CD8-positive, alpha-beta memory T cell (primary cell): ENCODE measurements at regions not wholly inside any gene's neighbourhood (a gene's known extent, or its start where the extent isn't known, plus 50 kb on each side); places are given as distances from the start of the nearest gene placed in this dataset.

Experiments used
- CTCF ChIA-PET: fragments of 350-600 bp; sonication (Branson Sonifier 250); formaldehyde crosslinking; loops from one replicate; lab custom pipeline; 2021; ENCODE audit warnings: antibody characterized with exemption; lab: Charles Lee
- POLR2A ChIA-PET: fragments of 350-600 bp; sonication (Branson Sonifier 250); formaldehyde crosslinking; loops from one replicate; lab custom pipeline; 2021; ENCODE audit warnings: antibody characterized with exemption; lab: Charles Lee
- DNase-seq, 5 donors: peaks; one replicate each; pipeline versions ENCODE4 v3.0.0 to v3.0.0-alpha.2; 2020 to 2022; ENCODE audit warnings: mixed read lengths in 1 of 5
- H3K27ac ChIP-seq: one replicate; pipeline ENCODE4 v1.7.0; 2013; ENCODE audit warnings: low read depth, mild to moderate bottlenecking, low read length, moderate library complexity
- H3K27me3 ChIP-seq: 2 replicates; pipeline ENCODE4 v1.7.0; 2013; ENCODE audit warnings: low read length, mild to moderate bottlenecking; ENCODE audit not compliant: insufficient read depth, poor library complexity, severe bottlenecking
- H3K36me3 ChIP-seq: 2 replicates; pipeline ENCODE4 v1.7.0; 2013; ENCODE audit warnings: mild to moderate bottlenecking, low read length, moderate library complexity; ENCODE audit not compliant: insufficient read depth
- H3K4me1 ChIP-seq: 2 replicates; pipeline ENCODE4 v1.7.0; 2013; ENCODE audit warnings: mild to moderate bottlenecking, low read length, moderate library complexity; ENCODE audit not compliant: insufficient read depth
- H3K4me3 ChIP-seq: 2 replicates; pipeline ENCODE4 v1.7.0; 2013; ENCODE audit warnings: mild to moderate bottlenecking, low read length
- H3K9me3 ChIP-seq: 2 replicates; pipeline ENCODE4 v1.7.0; 2013; ENCODE audit warnings: mild to moderate bottlenecking, low read length
- H3K27ac Mint-ChIP-seq, 8 donors: one replicate each; pipeline ENCODE4 v1.8.0; 2020 to 2021; ENCODE audit warnings: mixed read lengths in 8 of 8, mild to moderate bottlenecking in 6 of 8, inconsistent platforms in 3 of 8, moderate library complexity in 3 of 8
- H3K27me3 Mint-ChIP-seq, 2 donors: one replicate each; pipeline ENCODE4 v1.8.0; 2020 to 2021; ENCODE audit warnings: mixed read lengths in 2 of 2, mild to moderate bottlenecking in 1 of 2, moderate library complexity in 1 of 2
- H3K36me3 Mint-ChIP-seq, 3 donors: one replicate each; pipeline ENCODE4 v1.8.0; 2020 to 2021; ENCODE audit warnings: mixed read lengths in 3 of 3, inconsistent platforms in 1 of 3, mild to moderate bottlenecking in 1 of 3
- H3K4me1 Mint-ChIP-seq, 3 donors: one replicate each; pipeline ENCODE4 v1.8.0; 2020 to 2021; ENCODE audit warnings: mixed read lengths in 3 of 3, inconsistent platforms in 1 of 3, mild to moderate bottlenecking in 1 of 3
- H3K4me3 Mint-ChIP-seq, 7 donors: one replicate each; pipeline ENCODE4 v1.8.0; 2020 to 2021; ENCODE audit warnings: mixed read lengths in 7 of 7, mild to moderate bottlenecking in 6 of 7, moderate library complexity in 4 of 7, inconsistent platforms in 2 of 7
- H3K9me3 Mint-ChIP-seq, 5 donors: one replicate each; pipeline ENCODE4 v1.8.0; 2020 to 2022; ENCODE audit warnings: mixed read lengths in 5 of 5, mild to moderate bottlenecking in 3 of 5, moderate library complexity in 2 of 5, inconsistent platforms in 1 of 5

DNA sequence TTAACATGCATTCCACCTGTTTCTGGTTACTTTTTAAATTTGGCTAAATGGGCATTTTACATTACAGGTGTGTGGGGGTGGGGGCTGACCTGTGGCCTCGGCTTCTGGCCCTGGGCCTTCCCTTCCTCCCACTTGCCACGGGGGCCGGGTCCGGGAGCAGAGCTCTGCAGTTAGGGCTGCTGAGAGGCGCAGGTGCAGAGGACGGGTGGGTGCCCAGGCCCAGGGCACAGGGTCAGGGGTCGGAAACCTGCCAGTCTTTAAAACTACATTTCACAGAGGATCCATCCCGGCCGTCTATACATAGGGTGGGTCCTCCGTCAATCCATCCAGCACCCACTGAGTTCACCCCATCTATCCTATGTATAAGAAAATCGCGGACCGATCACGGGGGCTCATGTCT is 106.5 kb upstream of the INSIG1 start:
- Histone ChIP-seq H3K27me3 (no peaks in the 10 kb centered on the region), H3K9me3 (peaks cover 2% of the 10 kb centered on the region), H3K4me3 (no peak overlapping the region), H3K27ac (no peak overlapping the region), H3K36me3 (no peaks in the 10 kb centered on the region), H3K4me1 (no peaks in the 10 kb centered on the region)
- CTCF ChIA-PET, result interaction anchor here (0.6 to 2.9 kb wide), 11 partner anchors 7 to 264 kb away, joined by 3 to 27 read pairs (median 5); no protein-coding TSS in a partner anchor
- Mint-ChIP-seq H3K9me3 (peaks cover 4 to 7% (median 4%) of the 10 kb centered on the region in 5 donors), H3K27ac (no peak overlapping the region), H3K36me3 (peaks cover 0 to 3% (median 0%) of the 10 kb centered on the region in 3 donors), H3K27me3 (peaks cover 9 to 17% of the 10 kb centered on the region in 2 donors), H3K4me1 (peaks cover 4 to 6% (median 4%) of the 10 kb centered on the region in 3 donors), H3K4me3 (no peak overlapping the region)
- POLR2A ChIA-PET, result no interaction called here
- no peak for DNase-seq

GRCh38 chr7:155191901-155192478 is 105.7 kb upstream of the INSIG1 start:
- CTCF ChIA-PET, result interaction anchor here (2.9 to 3.4 kb wide), 2 partner anchors 150 to 153 kb away, joined by 17 to 18 read pairs; no protein-coding TSS in a partner anchor
- peaks cover 0 to 6% (median 0%) of the 10 kb centered on the region in 3 donors for H3K36me3 Mint-ChIP-seq
- H3K27me3 ChIP-seq, result no peaks in the 10 kb centered on the region
- H3K4me1 ChIP-seq, result no peaks in the 10 kb centered on the region
- peaks cover 4 to 6% (median 4%) of the 10 kb centered on the region in 3 donors for H3K4me1 Mint-ChIP-seq
- no peak overlapping the region for H3K4me3 ChIP-seq
- H3K27me3 Mint-ChIP-seq, result peaks cover 6 to 17% of the 10 kb centered on the region in 2 donors
- peaks cover 6 to 11% (median 8%) of the 10 kb centered on the region in 5 donors for H3K9me3 Mint-ChIP-seq
- no peaks in the 10 kb centered on the region for H3K36me3 ChIP-seq
- POLR2A ChIA-PET, result no interaction called here
- H3K9me3 ChIP-seq, result peaks cover 10% of the 10 kb centered on the region
- no peak overlapping the region for H3K27ac Mint-ChIP-seq
- no peak overlapping the region for H3K4me3 Mint-ChIP-seq
- no peak for DNase-seq
- no peak overlapping the region for H3K27ac ChIP-seq

DNA sequence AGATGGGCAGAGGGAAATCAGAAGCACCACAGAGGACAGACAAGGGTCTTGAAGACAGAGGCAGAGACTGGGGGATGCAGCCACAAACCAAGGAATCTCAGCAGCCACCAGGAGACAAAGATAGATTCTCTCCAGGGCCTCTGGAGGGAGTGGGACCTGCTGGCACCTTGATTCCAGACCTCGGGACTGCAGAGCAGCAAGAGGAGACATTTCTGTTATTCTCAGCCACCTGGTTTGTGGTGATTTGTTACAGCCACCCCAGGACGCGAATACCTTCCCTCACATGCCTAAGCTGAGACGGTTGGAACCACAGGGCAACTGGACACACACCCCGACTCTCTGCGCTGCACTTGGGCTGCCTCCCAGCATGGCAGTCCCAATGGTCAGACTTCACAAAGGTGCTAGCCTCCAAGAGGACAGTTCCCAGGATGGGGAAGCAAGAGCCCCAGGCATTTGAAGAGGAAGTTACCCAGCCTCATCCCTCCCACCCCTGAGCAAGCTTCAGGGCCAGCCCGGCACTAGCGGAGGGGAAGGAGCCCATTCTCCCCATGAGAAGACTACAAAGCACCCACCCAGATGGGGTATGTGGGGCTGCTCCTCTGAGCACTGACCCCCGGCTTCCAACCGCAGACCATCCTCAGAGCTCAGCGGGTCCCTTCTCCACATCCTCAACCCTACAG is 104.6 kb upstream of the INSIG1 start:
- Histone ChIP-seq H3K27ac (no peak overlapping the region), H3K36me3 (no peaks in the 10 kb centered on the region), H3K9me3 (peaks cover 12% of the 10 kb centered on the region), H3K27me3 (no peaks in the 10 kb centered on the region), H3K4me1 (no peaks in the 10 kb centered on the region), H3K4me3 (no peak overlapping the region)
- DNase-seq, result no peak
- H3K36me3 Mint-ChIP-seq, result peaks cover 0 to 12% (median 2%) of the 10 kb centered on the region in 3 donors
- no peak overlapping the region for H3K27ac Mint-ChIP-seq
- H3K4me1 Mint-ChIP-seq, result peaks cover 4 to 6% (median 4%) of the 10 kb centered on the region in 3 donors
- ChIA-PET CTCF (interaction anchor here (0.8 to 3.4 kb wide), 3 partner anchors 152 to 280 kb away, joined by 3 to 17 read pairs (median 3); no protein-coding TSS in a partner anchor), POLR2A (no interaction called here)
- no peak overlapping the region for H3K4me3 Mint-ChIP-seq
- H3K9me3 Mint-ChIP-seq, result peaks cover 7 to 17% (median 12%) of the 10 kb centered on the region in 5 donors
- peaks cover 10 to 17% of the 10 kb centered on the region in 2 donors for H3K27me3 Mint-ChIP-seq

GRCh38 chr7:155193716-155194115 is 104.0 kb upstream of the INSIG1 start:
- peaks cover 8 to 17% of the 10 kb centered on the region in 2 donors for H3K27me3 Mint-ChIP-seq
- Histone ChIP-seq H3K27me3 (no peaks in the 10 kb centered on the region), H3K27ac (no peak overlapping the region), H3K4me3 (no peak overlapping the region), H3K9me3 (peaks cover 12% of the 10 kb centered on the region), H3K36me3 (no peaks in the 10 kb centered on the region), H3K4me1 (no peaks in the 10 kb centered on the region)
- H3K4me3 Mint-ChIP-seq, result no peak overlapping the region
- no peak for DNase-seq
- ChIA-PET POLR2A (no interaction called here), CTCF (interaction anchor here (0.8 to 3.4 kb wide), 3 partner anchors 151 to 281 kb away, joined by 3 to 17 read pairs (median 3); no protein-coding TSS in a partner anchor)
- H3K9me3 Mint-ChIP-seq, result peaks cover 7 to 17% (median 13%) of the 10 kb centered on the region in 5 donors
- peaks cover 0 to 12% (median 2%) of the 10 kb centered on the region in 3 donors for H3K36me3 Mint-ChIP-seq
- peaks cover 2 to 4% (median 3%) of the 10 kb centered on the region in 3 donors for H3K4me1 Mint-ChIP-seq
- H3K27ac Mint-ChIP-seq, result no peak overlapping the region

DNA sequence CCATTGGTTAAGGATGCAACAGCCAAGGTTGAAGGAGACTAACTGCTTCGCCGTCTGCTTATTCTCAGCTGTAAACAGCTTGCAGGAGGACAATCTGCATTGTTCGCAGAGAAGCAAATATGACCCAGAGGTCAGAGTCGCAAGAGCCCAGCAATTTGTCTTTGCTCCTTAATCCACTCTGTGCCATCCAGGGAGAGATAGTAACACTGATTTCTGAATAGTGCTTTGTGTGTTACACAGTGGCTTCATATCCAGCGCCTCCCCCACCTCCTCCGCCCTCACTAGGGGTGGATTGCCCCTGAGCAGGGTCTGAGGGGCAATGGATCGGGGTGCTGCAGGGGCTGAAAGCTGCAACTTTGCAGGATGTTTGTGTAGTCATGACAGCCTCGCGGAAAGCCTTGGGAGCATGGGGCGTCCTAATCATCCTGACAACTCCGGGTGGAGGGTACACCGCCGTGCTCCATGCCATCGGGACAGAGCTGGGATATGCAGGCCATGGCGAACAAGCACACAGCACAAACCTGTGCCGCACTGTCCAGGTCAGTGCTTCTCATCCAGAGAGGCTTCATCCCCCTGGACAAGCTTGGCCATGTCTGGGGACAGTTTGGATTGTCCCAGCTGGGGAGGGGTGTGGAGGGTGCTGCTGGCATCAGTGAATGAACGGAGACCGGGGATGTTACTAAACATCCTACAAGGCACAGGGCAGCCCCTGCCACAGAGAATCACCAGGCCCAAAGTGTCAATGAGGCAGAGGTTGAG is 103.1 kb upstream of the INSIG1 start:
- H3K9me3 ChIP-seq, result peaks cover 12% of the 10 kb centered on the region
- Mint-ChIP-seq H3K9me3 (peaks cover 7 to 17% (median 13%) of the 10 kb centered on the region in 5 donors), H3K27me3 (peaks cover 5 to 25% of the 10 kb centered on the region in 2 donors), H3K36me3 (peaks cover 0 to 12% (median 2%) of the 10 kb centered on the region in 3 donors), H3K27ac (peak overlapping the region in 1 of 8 donors; percentile 51), H3K4me1 (peaks cover 2 to 4% (median 3%) of the 10 kb centered on the region in 3 donors), H3K4me3 (no peak overlapping the region)
- ChIA-PET CTCF (interaction anchor here (3.4 kb wide), 1 partner anchor 150 kb away, joined by 17 read pairs; no protein-coding TSS in a partner anchor), POLR2A (no interaction called here)
- H3K4me1 ChIP-seq, result no peaks in the 10 kb centered on the region
- no peak overlapping the region for H3K4me3 ChIP-seq
- DNase-seq, result no peak
- H3K27ac ChIP-seq, result no peak overlapping the region
- no peaks in the 10 kb centered on the region for H3K27me3 ChIP-seq
- H3K36me3 ChIP-seq, result no peaks in the 10 kb centered on the region

DNA sequence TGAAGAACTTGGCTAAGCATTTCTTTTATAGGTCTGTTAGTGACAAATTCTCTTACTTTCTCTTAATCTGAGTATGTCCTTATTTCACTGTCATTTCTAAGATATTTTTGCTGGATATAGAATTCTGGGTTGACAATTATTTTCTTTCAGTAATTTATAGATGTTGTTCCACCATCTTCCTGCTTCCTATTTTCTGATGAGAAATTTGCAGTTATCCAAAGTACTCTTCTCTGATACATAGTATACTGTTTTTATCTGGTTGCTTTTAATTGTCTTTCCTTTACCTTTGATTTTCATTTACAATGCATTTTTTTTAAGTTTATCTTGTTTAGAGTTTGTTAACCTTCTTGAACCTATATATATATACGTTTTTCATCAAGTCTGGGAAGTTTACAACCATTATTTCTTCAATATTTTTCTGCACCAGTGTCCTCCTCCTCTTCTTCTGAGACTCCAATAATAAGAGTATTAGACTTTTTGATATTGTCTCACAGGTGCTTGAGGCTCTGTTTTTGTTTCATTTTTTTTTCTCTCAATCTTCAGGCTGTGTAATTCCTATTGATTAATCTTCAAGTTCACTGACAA is 101.6 kb upstream of the INSIG1 start:
- POLR2A ChIA-PET, result no interaction called here
- peaks cover 12% of the 10 kb centered on the region for H3K9me3 ChIP-seq
- Mint-ChIP-seq H3K27ac (no peak overlapping the region), H3K27me3 (peaks cover 5 to 20% of the 10 kb centered on the region in 2 donors), H3K9me3 (peaks cover 7 to 17% (median 13%) of the 10 kb centered on the region in 5 donors), H3K36me3 (peaks cover 0 to 12% (median 2%) of the 10 kb centered on the region in 3 donors), H3K4me1 (no peaks in the 10 kb centered on the region), H3K4me3 (no peak overlapping the region)
- no peaks in the 10 kb centered on the region for H3K36me3 ChIP-seq
- no peak overlapping the region for H3K4me3 ChIP-seq
- DNase-seq, result no peak
- no peak overlapping the region for H3K27ac ChIP-seq
- no peaks in the 10 kb centered on the region for H3K27me3 ChIP-seq
- no peaks in the 10 kb centered on the region for H3K4me1 ChIP-seq
- CTCF ChIA-PET, result interaction anchor here (1.0 kb wide), 1 partner anchor 268 kb away, joined by 6 read pairs; no protein-coding TSS in a partner anchor

DNA sequence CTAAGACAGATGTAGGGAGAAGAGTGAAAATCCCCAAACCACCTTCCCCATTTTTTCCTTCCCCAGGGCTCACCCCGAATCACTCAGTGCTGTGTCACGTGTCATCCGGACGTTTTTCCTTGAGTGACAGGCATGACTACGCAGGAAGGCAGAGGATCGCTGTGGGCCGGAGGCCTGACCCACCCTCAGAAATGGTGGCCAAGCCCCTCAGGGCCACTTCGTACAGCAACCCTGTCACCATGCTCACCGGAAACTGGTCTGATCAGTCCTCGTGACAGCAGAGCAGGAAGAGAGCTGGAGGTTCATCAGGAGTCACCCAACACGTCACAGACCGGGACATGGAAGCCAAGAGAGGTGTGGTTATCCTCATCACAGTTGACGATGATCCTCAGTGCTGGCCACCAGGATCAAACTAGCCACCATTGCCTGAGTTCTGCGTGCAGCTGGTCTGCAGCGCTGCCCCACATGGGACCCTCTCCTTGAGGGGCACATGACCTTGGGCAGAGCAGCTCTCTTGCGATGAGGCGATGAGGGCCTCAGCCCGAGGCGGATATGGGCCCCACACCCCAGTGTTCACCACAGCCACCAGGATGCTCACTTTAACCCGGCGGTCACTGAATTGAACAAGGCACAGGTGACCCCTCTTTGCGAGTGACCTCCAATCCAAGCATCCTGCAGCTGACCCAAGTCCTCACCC is 99.3 kb upstream of the INSIG1 start:
- no peaks in the 10 kb centered on the region for H3K4me1 ChIP-seq
- peaks cover 12% of the 10 kb centered on the region for H3K9me3 ChIP-seq
- Mint-ChIP-seq H3K36me3 (peaks cover 0 to 12% (median 2%) of the 10 kb centered on the region in 3 donors), H3K4me3 (no peak overlapping the region), H3K9me3 (peaks cover 7 to 17% (median 13%) of the 10 kb centered on the region in 5 donors), H3K4me1 (no peaks in the 10 kb centered on the region), H3K27ac (no peak overlapping the region), H3K27me3 (peaks cover 5 to 9% of the 10 kb centered on the region in 2 donors)
- ChIA-PET CTCF (interaction anchor here (0.9 to 1.5 kb wide), 3 partner anchors 8 to 271 kb away, joined by 3 to 6 read pairs (median 5); no protein-coding TSS in a partner anchor), POLR2A (no interaction called here)
- no peak for DNase-seq
- no peaks in the 10 kb centered on the region for H3K36me3 ChIP-seq
- H3K4me3 ChIP-seq, result no peak overlapping the region
- H3K27me3 ChIP-seq, result no peaks in the 10 kb centered on the region
- H3K27ac ChIP-seq, result no peak overlapping the region
